B cell (primary cell): ENCODE measurements at regions not wholly inside any gene's neighbourhood (a gene's known extent, or its start where the extent isn't known, plus 50 kb on each side); places are given as distances from the start of the nearest gene placed in this dataset.

Source experiments
- ATAC-seq: fragments of 200-7000 bp; cut with Tn5 transposase; one replicate; pipeline ENCODE4 v1.10.0; 2021; ENCODE audit warnings: low read depth, mild to moderate bottlenecking, moderate number of reproducible peaks, moderate library complexity
- CTCF ChIA-PET: fragments of 350-600 bp; sonication (Branson Sonifier 250); formaldehyde crosslinking; loops from one replicate; lab custom pipeline; 2021; ENCODE audit warnings: antibody characterized with exemption, inconsistent platforms; lab: Charles Lee
- POLR2A ChIA-PET: fragments of 350-600 bp; sonication (Branson Sonifier 250); formaldehyde crosslinking; loops from one replicate; lab custom pipeline; 2021; ENCODE audit warnings: antibody characterized with exemption; lab: Charles Lee
- DNase-seq: peaks from one replicate; pipeline ENCODE4 v3.0.0; 2013
- H2AFZ ChIP-seq: 2 replicates; pipeline ENCODE4 v1.6.1; 2012; ENCODE audit warnings: mild to moderate bottlenecking, low read depth, low read length; ENCODE audit not compliant: insufficient read depth, poor library complexity, severe bottlenecking
- H3K27ac ChIP-seq, 2 donors: 1 replicate in 1 of 2; 2 replicates in 1 of 2; pipeline ENCODE4 v1.5.1; 2012 to 2013; ENCODE audit warnings: low read length in 2 of 2, mild to moderate bottlenecking in 2 of 2, moderate library complexity in 1 of 2
- H3K27me3 ChIP-seq, 4 experiments: fragments of 200-600 bp in 1 of 4; sonication (generic) in 1 of 4; replicated peaks in 1 of 4; 1 replicate in 2 of 4; 2 replicates in 2 of 4; pipeline versions ENCODE4 v1.6.1 to v1.7.0; 2013 to 2016; ENCODE audit warnings: low read length in 3 of 4, mild to moderate bottlenecking in 2 of 4, mixed read lengths in 1 of 4, moderate library complexity in 1 of 4; ENCODE audit not compliant: insufficient read depth in 4 of 4, control insufficient read depth in 3 of 4; ENCODE audit errors: control extremely low read depth in 1 of 4
- H3K36me3 ChIP-seq, 2 experiments: replicated peaks in 1 of 2; 1 replicate in 1 of 2; 2 replicates in 1 of 2; pipeline versions ENCODE4 v1.6.1 to v1.7.1; 2013; ENCODE audit warnings: low read length in 1 of 2; ENCODE audit not compliant: insufficient read depth in 2 of 2, control insufficient read depth in 1 of 2; ENCODE audit errors: control extremely low read depth in 1 of 2, extremely low read depth in 1 of 2
- H3K4me1 ChIP-seq, 2 donors: fragments of 200-600 bp in 1 of 2; sonication (generic) in 1 of 2; 1 replicate in 1 of 2; 2 replicates in 1 of 2; pipeline versions ENCODE4 v1.5.1 to v1.6.1; 2013 to 2017; ENCODE audit warnings: low read length in 2 of 2; ENCODE audit not compliant: control insufficient read depth in 2 of 2, insufficient read depth in 2 of 2
- H3K4me2 ChIP-seq: replicated peaks from 2 replicates; pipeline ENCODE3; 2012; ENCODE audit warnings: mild to moderate bottlenecking, low read depth, low read length; ENCODE audit not compliant: poor library complexity, severe bottlenecking
- H3K4me3 ChIP-seq, 5 experiments: fragments of 200-600 bp in 1 of 5; sonication (generic) in 1 of 5; 1 replicate in 3 of 5; 2 replicates in 2 of 5; pipeline versions ENCODE4 v1.5.1 to v1.7.0; 2011 to 2016; ENCODE audit warnings: low read length in 4 of 5, mild to moderate bottlenecking in 4 of 5, low read depth in 2 of 5, control low read depth in 1 of 5, moderate library complexity in 1 of 5; ENCODE audit not compliant: insufficient read depth in 1 of 5; ENCODE audit errors: control extremely low read depth in 1 of 5, extremely low read depth in 1 of 5
- H3K79me2 ChIP-seq: fragments of 200-600 bp; sonication (generic); one replicate; pipeline ENCODE4 v1.6.0; 2016; ENCODE audit warnings: low read length; ENCODE audit not compliant: control insufficient read depth, insufficient read depth
- H3K9ac ChIP-seq: fragments of 200-600 bp; sonication (generic); 2 replicates; pipeline ENCODE4 v1.6.1; 2017; ENCODE audit warnings: mild to moderate bottlenecking, low read length, moderate library complexity
- H3K9me3 ChIP-seq, 3 donors: one replicate each; pipeline versions ENCODE4 v1.6.1 to v1.7.1; 2013; ENCODE audit warnings: low read length in 2 of 3; ENCODE audit not compliant: control insufficient read depth in 2 of 3, insufficient read depth in 1 of 3; ENCODE audit errors: control extremely low read depth in 1 of 3
- H4K20me1 ChIP-seq: 2 replicates; pipeline ENCODE4 v1.6.0; 2012; ENCODE audit warnings: mild to moderate bottlenecking, low read length; ENCODE audit not compliant: insufficient read depth, control insufficient read depth, poor library complexity, severe bottlenecking
- H3K27ac Mint-ChIP-seq: one replicate; pipeline ENCODE4 v1.8.0; 2021; ENCODE audit warnings: mixed read lengths
- H3K27me3 Mint-ChIP-seq: one replicate; pipeline ENCODE4 v1.8.0; 2021; ENCODE audit warnings: mixed read lengths
- H3K4me1 Mint-ChIP-seq: one replicate; pipeline ENCODE4 v1.8.0; 2021; ENCODE audit warnings: mixed read lengths
- H3K4me3 Mint-ChIP-seq: one replicate; pipeline ENCODE4 v1.8.0; 2021; ENCODE audit warnings: mixed read lengths
- H3K9me3 Mint-ChIP-seq: one replicate; pipeline ENCODE4 v1.8.0; 2022; ENCODE audit warnings: mixed read lengths; ENCODE audit not compliant: insufficient read depth
- EZH2 ChIP-seq: IDR thresholded peaks from 2 replicates; pipeline ENCODE4 v1.6.1; 2012; ENCODE audit warnings: borderline replicate concordance, low read depth, mild to moderate bottlenecking, moderate library complexity, low read length; ENCODE audit not compliant: insufficient read depth, poor library complexity, severe bottlenecking
- WGBS: methylation state at CpG from one replicate; pipeline ENCODE4 v1.1.5; 2013; ENCODE audit warnings: missing lambda C conversion rate; ENCODE audit not compliant: insufficient coverage; 5-methylcytosine and 5-hydroxymethylcytosine counted together
- intact Hi-C: fragments of 100-400 bp; cut with micrococcal nuclease; formaldehyde crosslinking; loops from one replicate; pipeline ENCODE4 v1.10.0; 2022
- TF ChIP-seq, protein P1 (sequence below): fragments of 200-600 bp; IDR thresholded peaks from one replicate; pipeline ENCODE4 v1.8.0; 2022; ENCODE audit warnings: antibody characterized with exemption, mild to moderate bottlenecking

DNA sequence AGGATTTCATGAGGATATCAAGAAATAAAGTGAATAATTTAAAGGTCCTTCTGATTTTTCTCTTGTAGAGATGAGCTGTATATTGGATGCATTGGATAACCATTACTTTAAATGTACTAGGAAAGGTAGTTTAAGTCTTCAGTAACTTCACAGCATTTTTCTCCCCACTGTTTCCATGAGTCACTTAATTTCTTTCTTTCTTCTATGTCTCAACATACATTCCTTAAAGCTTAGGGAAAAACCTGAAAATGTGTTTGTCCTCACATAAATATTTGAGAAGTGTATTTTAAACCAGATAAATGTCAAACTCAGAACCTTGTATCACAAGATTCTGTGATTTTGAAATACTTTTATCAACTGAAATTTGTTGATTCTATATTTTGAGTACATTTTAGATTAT, 1970.2 kb upstream of the FLRT2 start:
- H3K4me1 ChIP-seq, result no peaks in the 10 kb centered on the region
- Mint-ChIP-seq H3K4me3 (no peak overlapping the region), H3K27ac (no peak overlapping the region), H3K9me3 (no peaks in the 10 kb centered on the region), H3K27me3 (no peaks in the 10 kb centered on the region), H3K4me1 (no peaks in the 10 kb centered on the region)
- H3K79me2 ChIP-seq, result no peaks in the 10 kb centered on the region
- H3K36me3 ChIP-seq, result no peaks in the 10 kb centered on the region
- no peak overlapping the region for H3K9ac ChIP-seq
- ChIA-PET POLR2A (no interaction called here), CTCF (no interaction called here)
- TF ChIP-seq, protein P1, sequence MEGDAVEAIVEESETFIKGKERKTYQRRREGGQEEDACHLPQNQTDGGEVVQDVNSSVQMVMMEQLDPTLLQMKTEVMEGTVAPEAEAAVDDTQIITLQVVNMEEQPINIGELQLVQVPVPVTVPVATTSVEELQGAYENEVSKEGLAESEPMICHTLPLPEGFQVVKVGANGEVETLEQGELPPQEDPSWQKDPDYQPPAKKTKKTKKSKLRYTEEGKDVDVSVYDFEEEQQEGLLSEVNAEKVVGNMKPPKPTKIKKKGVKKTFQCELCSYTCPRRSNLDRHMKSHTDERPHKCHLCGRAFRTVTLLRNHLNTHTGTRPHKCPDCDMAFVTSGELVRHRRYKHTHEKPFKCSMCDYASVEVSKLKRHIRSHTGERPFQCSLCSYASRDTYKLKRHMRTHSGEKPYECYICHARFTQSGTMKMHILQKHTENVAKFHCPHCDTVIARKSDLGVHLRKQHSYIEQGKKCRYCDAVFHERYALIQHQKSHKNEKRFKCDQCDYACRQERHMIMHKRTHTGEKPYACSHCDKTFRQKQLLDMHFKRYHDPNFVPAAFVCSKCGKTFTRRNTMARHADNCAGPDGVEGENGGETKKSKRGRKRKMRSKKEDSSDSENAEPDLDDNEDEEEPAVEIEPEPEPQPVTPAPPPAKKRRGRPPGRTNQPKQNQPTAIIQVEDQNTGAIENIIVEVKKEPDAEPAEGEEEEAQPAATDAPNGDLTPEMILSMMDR, result no peak
- TF ChIP-seq EZH2, result no peak
- DNase-seq (no peak), ATAC-seq (no peak)
- H3K9me3 ChIP-seq, result peaks cover 2 to 7% (median 4%) of the 10 kb centered on the region in 3 donors
- H3K27ac ChIP-seq, result no peak overlapping the region
- H3K27me3 ChIP-seq, result no peaks in the 10 kb centered on the region
- no peaks in the 10 kb centered on the region for H4K20me1 ChIP-seq
- H3K4me3 ChIP-seq, result no peak overlapping the region
- no peak overlapping the region for H2AFZ ChIP-seq
- intact Hi-C loops, result no loop called here
- no peak overlapping the region for H3K4me2 ChIP-seq

DNA sequence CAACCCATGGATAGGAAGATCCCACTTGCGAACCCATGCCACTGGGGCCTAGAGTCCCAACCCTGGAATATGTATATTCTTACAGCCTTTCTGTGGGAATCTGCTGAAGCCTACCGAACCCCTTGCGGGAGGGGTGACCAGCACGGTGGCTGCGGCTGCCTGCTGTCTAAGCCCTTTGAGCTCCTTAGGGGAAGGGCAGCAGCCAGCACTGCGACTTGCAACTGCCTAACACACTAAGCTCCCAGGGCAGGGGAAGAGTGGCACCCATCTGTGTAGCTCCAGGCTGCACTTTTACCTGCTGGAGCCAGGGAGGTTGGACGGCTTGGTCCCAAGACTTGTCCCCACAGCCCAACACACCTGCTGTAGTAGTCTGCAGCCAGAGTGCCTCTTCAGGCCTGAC, 1968.7 kb upstream of the FLRT2 start:
- DNase-seq (no peak), ATAC-seq (no peak)
- Histone ChIP-seq H2AFZ (no peak overlapping the region), H3K4me1 (no peaks in the 10 kb centered on the region), H3K27ac (no peak overlapping the region), H3K4me3 (no peak overlapping the region), H3K27me3 (no peaks in the 10 kb centered on the region), H3K36me3 (no peaks in the 10 kb centered on the region), H4K20me1 (no peaks in the 10 kb centered on the region), H3K79me2 (no peaks in the 10 kb centered on the region), H3K9ac (no peak overlapping the region), H3K9me3 (peaks cover 2 to 10% (median 4%) of the 10 kb centered on the region in 3 donors), H3K4me2 (no peak overlapping the region)
- ChIA-PET POLR2A (no interaction called here), CTCF (no interaction called here)
- TF ChIP-seq, protein P1, result no peak
- no peak for TF ChIP-seq EZH2
- Mint-ChIP-seq H3K4me3 (no peak overlapping the region), H3K9me3 (no peaks in the 10 kb centered on the region), H3K27me3 (no peaks in the 10 kb centered on the region), H3K27ac (no peak overlapping the region), H3K4me1 (no peaks in the 10 kb centered on the region)
- WGBS, result 92% methylated on average over 7 of the region's 7 CpGs
- intact Hi-C loops, result no loop called here
